ENCODE measurements at regions not wholly inside any gene's neighbourhood (a gene's known extent, or its start where the extent isn't known, plus 50 kb on each side); places are given as distances from the start of the nearest gene placed in this dataset.

- TF ChIP-seq CTCF (IDR thresholded peaks at IDR 0.05) (no peak), POLR2A (IDR thresholded peaks at IDR 0.05) (no peak)
Observed at GRCh38 chr1:219542828-219543518, 69.9 kb downstream of the ZC3H11B start.

Data from adrenal gland (tissue), 5 donors.